ENCODE measurements at regions not wholly inside any gene's neighbourhood (a gene's known extent, or its start where the extent isn't known, plus 50 kb on each side); places are given as distances from the start of the nearest gene placed in this dataset.

DNA sequence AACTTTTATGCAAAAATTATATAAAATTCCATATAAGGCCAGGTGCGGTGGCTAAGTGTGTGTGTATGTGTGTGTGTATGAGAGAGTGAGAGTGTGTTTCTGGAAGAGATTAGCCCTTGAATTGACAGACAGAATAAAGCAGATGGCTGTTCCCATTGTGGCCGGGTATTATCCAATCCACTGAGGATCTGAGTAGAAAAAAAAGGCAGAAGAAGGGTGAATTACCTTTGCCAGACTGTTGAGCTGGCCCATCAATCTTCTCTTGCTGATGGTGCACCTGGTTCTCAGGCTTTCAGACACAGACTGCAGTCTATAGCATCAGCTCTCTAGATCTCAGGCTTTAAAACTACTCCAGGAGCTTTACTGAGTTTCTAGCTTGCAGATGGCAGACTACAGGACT lies 92.2 kb upstream of the SLIT2 start:
- TF ChIP-seq, protein P1, sequence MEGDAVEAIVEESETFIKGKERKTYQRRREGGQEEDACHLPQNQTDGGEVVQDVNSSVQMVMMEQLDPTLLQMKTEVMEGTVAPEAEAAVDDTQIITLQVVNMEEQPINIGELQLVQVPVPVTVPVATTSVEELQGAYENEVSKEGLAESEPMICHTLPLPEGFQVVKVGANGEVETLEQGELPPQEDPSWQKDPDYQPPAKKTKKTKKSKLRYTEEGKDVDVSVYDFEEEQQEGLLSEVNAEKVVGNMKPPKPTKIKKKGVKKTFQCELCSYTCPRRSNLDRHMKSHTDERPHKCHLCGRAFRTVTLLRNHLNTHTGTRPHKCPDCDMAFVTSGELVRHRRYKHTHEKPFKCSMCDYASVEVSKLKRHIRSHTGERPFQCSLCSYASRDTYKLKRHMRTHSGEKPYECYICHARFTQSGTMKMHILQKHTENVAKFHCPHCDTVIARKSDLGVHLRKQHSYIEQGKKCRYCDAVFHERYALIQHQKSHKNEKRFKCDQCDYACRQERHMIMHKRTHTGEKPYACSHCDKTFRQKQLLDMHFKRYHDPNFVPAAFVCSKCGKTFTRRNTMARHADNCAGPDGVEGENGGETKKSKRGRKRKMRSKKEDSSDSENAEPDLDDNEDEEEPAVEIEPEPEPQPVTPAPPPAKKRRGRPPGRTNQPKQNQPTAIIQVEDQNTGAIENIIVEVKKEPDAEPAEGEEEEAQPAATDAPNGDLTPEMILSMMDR (IDR thresholded peaks at IDR 0.05) = no peak
- no peak for TF ChIP-seq POLR2AphosphoS5 (IDR thresholded peaks at IDR 0.05)

Measured in sigmoid colon (tissue), 4 donors.